Loucy (cell line): ENCODE measurements at regions not wholly inside any gene's neighbourhood (a gene's known extent, or its start where the extent isn't known, plus 50 kb on each side); places are given as distances from the start of the nearest gene placed in this dataset.

Experiments
- H2AFZ ChIP-seq: fragments of 200-600 bp; sonication (generic); 2 replicates; pipeline ENCODE4 v1.6.0; 2016; ENCODE audit warnings: antibody characterized with exemption, mild to moderate bottlenecking, low read length, moderate library complexity
- H3F3A ChIP-seq: fragments of 200-600 bp; 2 replicates; pipeline ENCODE4 v1.6.0; 2016; ENCODE audit warnings: antibody characterized with exemption, low read depth, mild to moderate bottlenecking
- H3K27me3 ChIP-seq: fragments of 200-600 bp; sonication (generic); 2 replicates; pipeline ENCODE4 v1.6.1; 2014; ENCODE audit warnings: low read length, mild to moderate bottlenecking; ENCODE audit not compliant: insufficient read depth, poor library complexity, severe bottlenecking
- H3K36me3 ChIP-seq: fragments of 200-600 bp; sonication (generic); 2 replicates; pipeline ENCODE4 v1.6.1; 2016; ENCODE audit warnings: low read length; ENCODE audit not compliant: insufficient read depth
- H3K4me1 ChIP-seq: fragments of 200-600 bp; sonication (generic); 2 replicates; pipeline ENCODE4 v1.5.1; 2014; ENCODE audit warnings: low read length, mild to moderate bottlenecking; ENCODE audit not compliant: insufficient read depth, poor library complexity, severe bottlenecking
- H3K4me2 ChIP-seq: fragments of 200-600 bp; sonication (generic); 2 replicates; pipeline ENCODE4 v1.6.0; 2014; ENCODE audit warnings: antibody characterized with exemption, low read length, low read depth, mild to moderate bottlenecking; ENCODE audit not compliant: poor library complexity, severe bottlenecking
- H3K4me3 ChIP-seq: fragments of 200-600 bp; sonication (generic); 2 replicates; pipeline ENCODE4 v1.5.1; 2014; ENCODE audit warnings: low read length, mild to moderate bottlenecking, mixed read lengths; ENCODE audit not compliant: poor library complexity, severe bottlenecking
- H3K79me2 ChIP-seq: fragments of 200-600 bp; sonication (generic); 2 replicates; pipeline ENCODE4 v1.6.1; 2014; ENCODE audit warnings: low read length; ENCODE audit not compliant: insufficient read depth
- H3K9ac ChIP-seq: fragments of 200-600 bp; sonication (generic); 2 replicates; pipeline ENCODE4 v1.6.0; 2014; ENCODE audit warnings: mild to moderate bottlenecking, low read depth, low read length, moderate library complexity; ENCODE audit not compliant: poor library complexity, severe bottlenecking
- H3K9me2 ChIP-seq: fragments of 200-600 bp; sonication (generic); replicated peaks from 2 replicates; pipeline ENCODE4 v1.6.1; 2016; ENCODE audit warnings: low read depth, low read length, mixed read lengths
- H3K9me3 ChIP-seq: fragments of 200-600 bp; sonication (generic); 2 replicates; pipeline ENCODE4 v1.6.1; 2014; ENCODE audit warnings: mild to moderate bottlenecking, antibody characterized with exemption, low read length, low read depth; ENCODE audit not compliant: insufficient read depth
- H4K20me1 ChIP-seq: fragments of 200-600 bp; sonication (generic); 2 replicates; pipeline ENCODE4 v1.6.0; 2014; ENCODE audit warnings: antibody characterized with exemption, low read length, mild to moderate bottlenecking; ENCODE audit not compliant: insufficient read depth, poor library complexity, severe bottlenecking
- CTCF ChIP-seq: fragments of 200-600 bp; sonication (generic); conservative IDR thresholded peaks from 2 replicates; pipeline ENCODE4 v1.5.1; 2014; ENCODE audit warnings: mild to moderate bottlenecking, antibody characterized with exemption, low read length
- EZH2phosphoT487 ChIP-seq: fragments of 200-600 bp; IDR thresholded peaks from 2 replicates; pipeline ENCODE4 v1.6.1; 2018; ENCODE audit warnings: antibody characterized with exemption, mild to moderate bottlenecking, moderate library complexity, borderline replicate concordance

GRCh38 chr7:11956991-11957390 is 125.0 kb upstream of the THSD7A start:
- Histone ChIP-seq H3F3A (no peaks in the 10 kb centered on the region), H3K79me2 (no peaks in the 10 kb centered on the region), H4K20me1 (no peaks in the 10 kb centered on the region), H3K36me3 (no peaks in the 10 kb centered on the region), H3K4me1 (no peaks in the 10 kb centered on the region), H3K4me3 (no peak overlapping the region), H3K9me2 (no peaks in the 10 kb centered on the region), H3K9ac (no peak overlapping the region), H3K9me3 (no peaks in the 10 kb centered on the region), H3K4me2 (no peak overlapping the region), H2AFZ (no peak overlapping the region), H3K27me3 (no peaks in the 10 kb centered on the region)
- TF ChIP-seq EZH2phosphoT487 = no peak
- TF ChIP-seq CTCF = no peak

- Histone ChIP-seq H3K4me2 (no peak overlapping the region), H3K4me3 (no peak overlapping the region), H4K20me1 (no peaks in the 10 kb centered on the region), H3K9me3 (no peaks in the 10 kb centered on the region), H3K4me1 (no peaks in the 10 kb centered on the region), H3K36me3 (no peaks in the 10 kb centered on the region), H3K9ac (no peak overlapping the region), H3K27me3 (no peaks in the 10 kb centered on the region), H3K79me2 (no peaks in the 10 kb centered on the region), H2AFZ (no peak overlapping the region), H3F3A (no peaks in the 10 kb centered on the region), H3K9me2 (no peaks in the 10 kb centered on the region)
- no peak for TF ChIP-seq CTCF
- TF ChIP-seq EZH2phosphoT487 = no peak
Observed at GRCh38 chr7:11957956-11958355, 126.0 kb upstream of the THSD7A start.

GRCh38 chr7:11959121-11959520 is 127.1 kb upstream of the THSD7A start:
- H3K79me2 ChIP-seq = no peaks in the 10 kb centered on the region
- H3K36me3 ChIP-seq = no peaks in the 10 kb centered on the region
- no peaks in the 10 kb centered on the region for H3K9me3 ChIP-seq
- no peak overlapping the region for H3K4me2 ChIP-seq
- no peaks in the 10 kb centered on the region for H3K9me2 ChIP-seq
- H3K9ac ChIP-seq = no peak overlapping the region
- H3K4me3 ChIP-seq = no peak overlapping the region
- H3K27me3 ChIP-seq = no peaks in the 10 kb centered on the region
- TF ChIP-seq EZH2phosphoT487 = no peak
- no peak for TF ChIP-seq CTCF
- no peaks in the 10 kb centered on the region for H3F3A ChIP-seq
- H4K20me1 ChIP-seq = no peaks in the 10 kb centered on the region
- H3K4me1 ChIP-seq = no peaks in the 10 kb centered on the region
- H2AFZ ChIP-seq = no peak overlapping the region
